ENCODE measurements at regions not wholly inside any gene's neighbourhood (a gene's known extent, or its start where the extent isn't known, plus 50 kb on each side); places are given as distances from the start of the nearest gene placed in this dataset.
"Not testable (repeated sequence)": the region's sequence is repeated elsewhere in the genome, so short reads cannot be mapped to it uniquely, and the experiment has no call there.

DNA sequence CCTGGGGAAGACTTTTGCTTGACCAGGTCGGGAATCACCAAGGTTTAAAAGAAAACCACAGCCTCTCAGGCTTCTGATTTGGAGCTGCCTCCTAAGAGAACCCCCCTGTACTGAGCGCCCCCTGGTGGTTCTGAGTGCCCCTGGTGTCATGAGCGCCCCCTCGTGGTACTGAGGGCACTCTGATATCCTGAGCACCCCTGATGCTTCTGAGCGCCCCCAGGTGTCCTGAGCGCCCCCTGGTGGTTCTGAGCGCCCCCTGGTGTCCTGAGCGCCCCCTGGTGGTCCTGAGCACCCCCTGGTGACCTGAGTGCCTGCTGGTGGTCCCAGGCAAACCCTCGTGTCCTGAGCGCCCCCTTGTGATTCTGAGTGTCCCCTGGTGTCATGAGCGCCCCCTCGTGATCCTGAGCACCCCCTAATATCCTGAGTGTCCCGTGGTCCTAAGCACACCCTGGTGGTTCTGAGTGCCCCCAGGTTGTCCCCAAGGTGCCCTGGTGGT is 643.8 kb downstream of the TMEM121 start:
- DNase-seq (ENCODE audit: low spot score): not testable (repeated sequence)

DNA sequence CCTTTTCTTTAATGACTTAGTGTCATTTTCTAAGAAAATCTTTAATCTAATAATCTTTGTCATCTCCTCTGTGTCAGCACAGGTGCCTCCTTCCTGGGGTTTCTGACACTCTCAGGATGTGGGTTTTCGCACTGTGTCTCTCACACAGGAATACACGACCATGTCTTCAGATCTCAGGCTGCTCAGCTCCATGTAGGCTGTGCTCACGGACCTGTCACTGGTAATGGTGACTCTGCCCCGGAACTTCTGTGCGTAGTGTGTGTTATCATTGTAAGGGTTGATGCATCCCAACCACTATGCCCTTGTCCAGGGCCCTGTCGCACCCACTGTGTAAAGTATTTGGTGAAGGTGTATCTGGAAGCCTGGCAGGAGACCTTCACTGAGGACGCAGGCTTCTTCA is 647.8 kb downstream of the TMEM121 start:
- no peak for DNase-seq (ENCODE audit: low spot score)

DNA sequence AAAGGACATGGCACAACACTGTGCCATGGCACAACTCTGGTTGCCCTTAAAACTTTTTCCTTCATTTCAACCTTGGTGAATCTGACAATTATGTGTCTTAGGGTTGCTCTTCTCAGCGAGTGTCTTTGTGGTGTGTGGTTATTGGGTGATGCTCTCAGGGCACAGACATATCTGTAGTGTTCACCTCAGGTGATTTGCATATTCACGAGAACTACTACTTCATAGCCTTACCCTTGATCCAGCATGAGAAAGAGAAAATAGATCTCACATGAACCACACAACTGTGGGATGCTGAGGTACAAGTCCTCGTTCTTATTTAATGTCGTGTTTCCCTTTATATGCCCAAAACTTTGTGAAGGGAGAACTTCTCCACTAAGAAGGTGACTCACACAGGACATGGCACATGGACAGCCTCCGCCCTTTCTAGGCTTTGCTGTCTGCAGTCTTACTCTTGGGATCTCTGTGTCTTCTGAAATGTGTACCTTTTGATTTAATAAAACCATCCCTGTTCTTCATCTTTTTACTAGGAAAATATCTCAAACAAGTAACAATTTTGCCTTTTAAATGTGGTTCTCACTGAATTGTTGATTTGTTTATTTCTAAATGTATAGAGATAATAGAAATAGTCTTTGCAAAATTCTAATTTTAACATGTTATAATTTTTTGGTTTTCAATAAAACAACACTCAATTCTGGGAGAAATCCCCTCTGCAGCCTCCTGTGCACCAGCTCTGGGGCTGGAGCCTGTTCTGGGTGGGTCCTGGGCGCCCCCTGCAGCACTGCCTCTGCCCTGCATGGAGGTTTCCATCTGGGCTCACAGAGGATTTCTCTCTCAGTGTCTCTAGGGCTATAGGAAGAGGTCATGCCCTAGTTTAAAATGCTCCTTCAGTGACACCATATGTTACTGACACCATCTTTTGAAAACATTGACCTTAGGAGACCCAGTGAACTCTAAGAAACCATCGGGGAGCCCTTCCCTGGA is 651.2 kb downstream of the TMEM121 start:
- DNase-seq (ENCODE audit: low spot score): not testable (repeated sequence)

DNA sequence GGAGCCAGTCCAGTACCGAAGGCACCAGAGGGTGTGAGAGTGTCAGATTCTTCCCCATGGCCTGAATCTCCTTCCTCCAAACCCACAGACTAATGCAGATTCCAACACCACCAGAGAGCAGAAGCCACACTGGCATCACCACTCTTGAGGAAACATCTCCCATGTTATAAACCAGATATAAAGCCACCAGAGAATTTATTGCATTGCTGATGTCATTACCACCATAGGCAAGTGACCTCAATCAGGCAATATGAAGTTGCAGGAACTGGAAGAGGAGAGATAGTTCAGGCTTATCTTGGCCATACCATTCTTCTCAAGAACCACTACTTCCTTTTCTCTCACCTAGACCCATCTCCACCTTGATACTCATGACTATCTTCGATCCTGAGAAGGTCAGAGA is 653.4 kb downstream of the TMEM121 start:
- DNase-seq (ENCODE audit: low spot score): no peak

DNA sequence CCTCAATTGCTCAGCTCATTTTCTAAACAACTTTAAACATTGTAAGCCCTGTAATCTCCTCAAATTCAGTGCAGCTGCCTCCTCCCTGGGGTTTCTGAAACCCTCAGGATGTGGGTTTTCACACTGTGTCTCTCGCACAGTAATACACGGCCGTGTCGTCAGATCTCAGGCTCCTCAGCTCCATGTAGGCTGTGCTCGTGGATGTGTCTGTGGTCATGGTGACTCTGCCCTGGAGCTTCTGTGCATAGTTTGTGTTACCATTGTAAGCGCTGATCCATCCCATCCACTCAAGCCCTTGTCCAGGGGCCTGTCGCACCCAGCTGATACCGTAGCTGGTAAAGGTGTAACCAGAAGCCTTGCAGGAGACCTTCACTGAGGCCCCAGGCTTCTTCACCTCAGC is 658.4 kb downstream of the TMEM121 start:
- not testable (repeated sequence) for DNase-seq (ENCODE audit: low spot score)

DNA sequence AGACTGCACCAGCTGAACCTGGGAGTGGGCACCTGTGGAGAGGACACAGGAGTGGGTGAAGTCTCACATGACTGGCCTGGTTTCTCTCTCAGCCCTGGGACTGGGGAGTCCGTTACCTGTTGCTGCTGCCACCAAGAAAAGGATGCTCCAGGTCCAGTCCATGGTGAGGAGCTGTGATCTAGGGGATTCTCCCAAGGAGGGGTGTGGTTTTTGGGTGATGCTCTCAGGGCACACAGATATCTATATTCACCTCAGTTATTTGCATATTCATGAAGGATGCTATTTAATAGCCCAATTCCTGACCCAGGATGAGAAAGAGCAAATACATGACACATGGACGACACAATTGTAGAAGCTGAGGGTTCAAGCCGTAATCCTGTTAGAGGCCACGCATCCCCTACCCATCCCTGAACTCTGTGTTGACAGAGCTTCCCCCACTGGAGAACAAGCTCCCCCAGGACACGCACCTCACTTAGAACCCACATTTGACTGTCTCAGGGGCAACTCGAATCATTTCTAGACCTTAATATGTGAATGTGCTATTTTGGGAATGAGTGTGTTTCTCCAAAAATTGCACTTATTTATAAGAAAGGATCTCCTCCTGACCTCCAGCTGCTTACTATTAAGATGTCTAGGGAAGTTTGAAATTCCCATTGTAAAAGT is 658.9 kb downstream of the TMEM121 start:
- DNase-seq (ENCODE audit: low spot score): not testable (repeated sequence)

DNA sequence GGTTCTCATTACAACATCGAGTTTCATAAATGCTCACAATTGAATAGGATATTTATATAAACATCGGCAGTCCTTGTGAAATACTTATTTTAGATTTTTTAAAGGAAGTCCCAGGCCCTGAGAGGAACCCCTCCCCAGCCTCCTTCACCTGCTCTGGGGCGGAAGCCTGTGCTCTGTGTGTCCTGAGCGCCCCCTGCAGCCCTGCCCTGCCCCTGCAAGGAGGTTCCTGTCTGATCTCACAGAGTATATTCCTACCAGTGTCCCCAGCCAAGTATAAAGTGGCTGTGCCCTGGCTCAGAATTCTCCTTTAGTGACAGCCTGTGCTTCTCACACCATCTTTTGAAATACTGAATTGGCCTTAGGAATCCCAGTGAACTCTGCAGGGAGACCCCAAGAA is 659.5 kb downstream of the TMEM121 start:
- no peak for DNase-seq (ENCODE audit: low spot score)

DNA sequence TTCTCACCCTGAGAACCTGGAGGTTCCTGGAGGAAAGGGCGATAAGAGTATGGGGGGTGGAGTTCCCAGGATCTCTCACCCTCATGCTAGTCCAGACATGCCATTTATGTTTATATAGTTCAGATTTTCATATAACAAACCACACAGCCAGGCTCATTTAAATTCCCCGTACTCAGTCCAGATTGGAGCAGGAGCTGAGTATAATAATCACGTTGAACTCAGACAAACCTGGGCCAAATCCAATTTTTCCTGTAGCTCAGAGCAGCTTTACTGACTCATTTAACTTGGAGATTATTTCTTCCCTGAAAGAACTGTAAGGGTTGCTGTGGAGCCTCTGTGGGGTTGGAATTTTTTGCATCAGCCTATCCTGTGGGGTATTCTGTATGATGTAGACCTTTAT is 660.8 kb downstream of the TMEM121 start:
- no peak for DNase-seq (ENCODE audit: low spot score)

DNA sequence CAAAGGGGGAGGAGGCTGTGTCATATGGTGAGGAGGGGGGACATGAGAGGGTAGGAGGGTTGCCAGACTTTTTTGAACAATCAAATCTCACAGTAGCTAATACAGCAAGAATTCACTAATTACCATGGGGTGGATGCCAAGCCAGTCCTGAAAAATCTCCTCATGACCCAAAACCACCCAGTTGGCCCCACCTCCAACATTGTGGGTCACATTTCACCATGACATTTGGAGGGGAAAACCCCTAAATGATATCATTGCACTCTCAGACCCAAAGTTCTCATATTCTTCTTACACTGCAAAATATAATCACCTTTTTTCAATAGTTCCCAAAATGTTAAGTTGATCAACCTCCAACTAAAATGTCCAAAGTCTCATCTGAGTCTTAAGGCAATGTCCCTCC is 666.3 kb downstream of the TMEM121 start:
- DNase-seq (ENCODE audit: low spot score): not testable (repeated sequence)

DNA sequence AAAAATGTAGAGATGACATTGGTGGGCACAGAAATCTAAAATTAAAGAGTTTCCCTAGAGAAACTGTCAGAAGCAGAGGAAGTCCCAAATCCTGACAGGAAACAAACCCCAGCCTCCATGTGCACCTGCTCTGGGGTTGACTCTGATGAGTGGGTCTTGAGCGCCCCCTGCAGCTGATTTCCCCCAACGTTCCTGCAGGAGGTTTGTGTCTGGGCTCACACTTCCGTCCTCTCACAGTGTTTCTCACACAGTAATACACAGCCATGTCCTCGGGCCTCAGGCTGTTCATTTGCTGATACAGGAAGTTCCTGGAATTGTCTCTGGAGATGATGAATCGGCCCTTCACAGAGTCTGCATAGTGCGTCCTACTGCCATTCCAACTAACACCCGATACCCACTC is 670.1 kb downstream of the TMEM121 start:
- not testable (repeated sequence) for DNase-seq (ENCODE audit: low spot score)

DNA sequence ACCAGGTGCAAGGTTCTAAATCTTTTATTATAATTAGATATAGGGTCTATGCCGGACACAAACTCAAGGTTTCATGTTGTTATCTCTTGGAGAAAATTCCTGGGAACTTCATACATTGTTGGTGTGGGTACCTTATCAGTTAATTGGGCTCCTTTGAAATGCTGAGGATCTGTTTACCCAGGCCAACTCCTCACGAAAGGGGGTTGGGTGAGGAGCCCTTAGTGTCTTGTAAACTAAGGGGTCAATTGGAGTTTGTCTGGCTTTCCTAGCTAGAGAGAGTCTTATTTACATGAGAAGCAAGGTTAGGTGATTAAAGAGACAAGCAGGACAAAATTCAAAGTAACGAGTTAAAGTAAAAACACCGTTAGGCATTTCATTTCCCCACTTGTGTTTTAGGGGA is 670.9 kb downstream of the TMEM121 start:
- DNase-seq (ENCODE audit: low spot score): not testable (repeated sequence)

DNA sequence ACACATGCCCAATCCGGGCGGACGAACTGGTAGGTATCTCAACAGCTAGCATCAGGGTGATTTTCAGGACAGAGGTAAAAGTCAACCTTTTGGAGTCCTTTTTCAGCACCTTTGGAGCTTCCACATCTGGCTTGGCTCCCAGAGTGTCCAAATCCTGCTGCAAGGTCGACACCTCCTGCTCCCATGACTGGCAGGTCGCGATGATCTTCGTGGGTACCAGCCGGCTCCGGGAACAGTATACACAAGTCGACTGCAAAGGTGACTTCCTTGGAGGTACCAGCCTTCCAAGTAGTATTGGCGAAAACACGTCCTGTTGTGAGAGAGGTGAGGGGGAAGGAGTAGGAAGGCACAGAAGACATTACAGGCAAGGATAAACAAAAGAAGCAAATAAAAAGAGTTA is 672.7 kb downstream of the TMEM121 start:
- no peak for DNase-seq (ENCODE audit: low spot score)

DNA sequence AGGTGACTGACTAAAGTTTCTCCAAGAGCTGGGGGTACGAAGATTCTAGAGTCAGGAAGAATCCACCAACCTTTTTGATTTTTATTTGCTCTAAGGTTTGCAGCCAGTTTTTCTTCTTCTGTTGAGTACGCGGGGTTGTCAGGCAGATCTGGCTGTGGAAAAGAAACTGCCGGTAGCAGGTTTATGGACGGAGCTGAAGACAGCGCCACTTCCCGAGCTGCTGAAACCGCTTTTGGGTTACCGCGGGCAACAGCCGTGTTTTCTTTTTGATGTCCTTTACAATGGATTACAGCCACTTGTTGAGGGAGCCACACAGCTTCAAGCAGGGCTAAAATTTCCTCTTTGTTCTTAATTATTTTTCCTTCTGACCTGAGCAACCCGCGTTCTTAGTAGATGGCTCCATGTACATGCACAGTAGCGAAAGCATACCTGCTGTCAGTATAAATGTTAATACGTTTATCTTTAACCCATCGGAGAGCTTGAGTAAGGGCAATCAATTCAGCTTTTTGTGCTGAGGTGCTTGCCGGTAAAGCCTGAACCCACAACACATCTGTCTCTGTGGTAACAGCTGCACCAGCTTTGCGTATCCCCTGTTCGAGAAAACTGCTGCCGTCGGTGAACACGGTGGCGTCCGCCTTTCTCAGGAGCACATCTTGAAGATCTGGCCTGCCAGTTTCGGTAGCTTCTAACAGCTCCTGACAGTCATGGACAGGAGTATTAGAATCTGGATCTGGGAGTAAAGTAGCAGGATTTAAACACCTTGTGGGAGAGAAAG is 674.3 kb downstream of the TMEM121 start:
- DNase-seq (ENCODE audit: low spot score): no peak

DNA sequence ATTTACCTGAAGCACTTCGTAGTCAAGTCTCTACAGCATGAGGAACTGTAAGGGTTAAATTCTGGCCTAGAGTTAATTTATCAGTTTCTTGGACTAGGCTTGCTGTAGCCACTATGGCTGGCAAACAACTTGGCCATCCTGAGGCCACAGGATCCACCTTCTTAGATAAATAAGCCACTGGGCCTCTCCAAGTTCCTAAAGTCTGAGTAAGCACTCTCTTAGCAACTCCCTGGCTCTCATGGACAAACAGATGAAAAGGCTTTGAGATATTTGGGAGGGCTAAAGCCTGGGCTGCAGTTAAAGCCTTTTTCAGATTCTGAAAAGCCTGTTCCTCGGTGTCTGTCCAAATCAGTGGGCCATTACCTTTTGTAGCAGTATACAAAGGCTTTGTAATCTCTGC is 675.0 kb downstream of the TMEM121 start:
- DNase-seq (ENCODE audit: low spot score): no peak

DNA sequence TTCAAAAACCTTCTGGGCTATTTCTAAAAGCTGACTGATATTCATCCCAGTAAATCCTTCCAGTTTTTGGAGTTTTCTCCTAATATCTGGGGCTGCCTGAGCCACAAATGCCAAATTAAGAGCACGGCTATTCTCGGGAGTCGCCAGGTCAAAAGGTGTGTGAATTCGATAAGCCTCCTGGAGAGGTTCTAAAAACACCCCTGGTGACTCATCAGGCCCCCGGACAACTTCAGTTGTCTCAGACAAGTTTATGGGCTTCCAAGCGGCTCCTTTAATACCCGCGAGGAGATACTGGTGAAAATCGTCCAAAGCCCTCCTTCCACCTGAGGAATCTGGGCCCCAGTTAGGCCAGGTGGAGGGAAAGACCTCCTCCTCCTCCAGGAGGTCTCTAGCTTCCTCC is 677.1 kb downstream of the TMEM121 start:
- DNase-seq (ENCODE audit: low spot score): no peak

DNA sequence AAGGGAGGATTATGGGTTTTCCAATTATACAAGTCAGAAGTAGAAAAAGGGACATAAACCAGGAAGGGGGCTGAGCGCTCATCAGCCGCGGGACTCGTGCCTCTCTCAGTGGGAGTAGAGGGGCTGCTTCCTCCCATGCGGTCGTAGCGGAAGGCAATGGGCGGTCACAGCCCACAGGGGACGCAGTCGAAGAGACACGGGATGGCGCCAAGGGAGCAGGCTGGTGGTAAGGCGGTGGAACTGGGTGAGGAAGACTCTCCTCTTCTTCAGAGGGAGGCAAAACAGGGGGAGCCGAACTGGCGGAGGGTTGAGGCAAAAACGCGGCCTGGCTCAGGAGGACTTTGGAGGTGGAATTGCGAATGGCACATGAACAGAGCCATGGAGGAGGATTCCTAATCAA is 677.7 kb downstream of the TMEM121 start:
- DNase-seq (ENCODE audit: low spot score): no peak

DNA sequence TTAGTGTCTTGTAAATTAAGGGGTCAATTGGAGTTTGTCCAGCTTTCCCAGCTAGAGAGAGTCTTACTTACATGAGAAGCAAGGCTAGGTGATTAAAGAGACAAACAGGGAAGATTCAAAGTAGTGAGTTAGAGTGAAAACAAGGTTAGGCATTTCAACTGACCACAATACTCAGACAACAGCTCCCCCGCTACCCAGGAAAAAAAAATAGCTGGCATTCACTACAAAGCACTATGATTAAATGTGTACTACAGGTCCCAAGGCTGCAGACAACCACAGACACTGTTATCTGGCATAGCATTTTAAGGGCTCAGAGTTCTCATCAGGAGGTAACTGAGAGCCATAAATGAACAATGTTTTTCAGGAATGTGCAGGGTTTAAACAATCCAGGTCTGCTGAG is 680.9 kb downstream of the TMEM121 start:
- DNase-seq (ENCODE audit: low spot score): no peak

DNA sequence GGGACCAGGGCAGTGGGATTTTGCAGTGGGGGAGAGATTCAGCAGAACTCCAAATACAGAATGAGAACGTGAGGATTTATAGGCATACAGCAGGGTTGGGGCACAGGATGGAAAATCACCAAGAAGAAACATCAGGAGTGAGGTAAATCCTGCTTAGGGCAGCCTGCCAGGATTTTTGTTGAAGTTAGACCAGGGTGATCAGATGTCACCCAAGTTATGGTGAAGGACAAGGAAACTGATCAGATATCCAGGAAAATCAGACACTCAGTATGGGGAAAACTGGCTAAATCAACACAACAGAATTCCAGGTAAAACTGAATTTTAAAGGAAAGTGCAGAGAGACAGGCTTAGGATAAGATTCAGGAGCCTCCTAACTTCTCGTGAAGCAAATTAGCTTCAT is 682.4 kb downstream of the TMEM121 start:
- DNase-seq (ENCODE audit: low spot score): no peak

DNA sequence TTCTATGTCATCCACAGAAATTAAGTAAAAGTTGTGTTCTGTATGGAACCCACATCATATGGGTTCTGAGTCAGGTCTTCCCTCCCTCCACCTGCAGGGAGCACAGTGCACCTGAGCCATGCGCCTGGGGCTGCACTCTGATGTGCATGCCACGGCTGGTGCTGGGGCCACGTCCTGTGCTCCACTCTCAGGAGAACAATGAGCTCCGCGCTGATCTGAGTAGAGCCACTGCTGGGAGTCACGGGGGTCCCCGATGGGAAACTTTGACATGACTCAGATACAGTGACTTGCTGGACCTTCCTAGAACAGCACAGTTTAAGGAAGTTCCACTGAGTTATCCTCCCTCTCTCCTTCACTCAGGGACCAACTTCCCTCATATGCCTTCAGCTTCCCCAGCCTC is 683.4 kb downstream of the TMEM121 start:
- no peak for DNase-seq (ENCODE audit: low spot score)

DNA sequence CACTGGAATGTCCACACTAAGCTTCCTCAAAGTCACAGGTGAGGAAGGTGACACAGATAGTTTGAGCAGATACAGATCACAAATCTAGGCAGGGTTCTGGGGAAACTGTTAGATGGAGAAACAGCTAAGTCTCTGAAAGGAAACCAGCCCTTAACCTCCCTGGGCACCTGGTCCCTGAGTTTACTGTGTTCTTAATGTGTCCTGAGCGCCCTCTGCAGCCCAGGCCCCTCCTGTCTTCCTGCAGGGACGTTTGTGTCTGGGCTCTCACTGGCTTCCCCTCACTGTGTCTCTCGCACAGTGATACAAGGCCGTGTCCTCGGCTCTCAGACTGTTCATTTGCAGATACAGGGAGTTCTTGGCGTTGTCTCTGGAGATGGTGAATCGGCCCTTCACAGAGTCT is 684.3 kb downstream of the TMEM121 start:
- DNase-seq (ENCODE audit: low spot score): no peak

DNA sequence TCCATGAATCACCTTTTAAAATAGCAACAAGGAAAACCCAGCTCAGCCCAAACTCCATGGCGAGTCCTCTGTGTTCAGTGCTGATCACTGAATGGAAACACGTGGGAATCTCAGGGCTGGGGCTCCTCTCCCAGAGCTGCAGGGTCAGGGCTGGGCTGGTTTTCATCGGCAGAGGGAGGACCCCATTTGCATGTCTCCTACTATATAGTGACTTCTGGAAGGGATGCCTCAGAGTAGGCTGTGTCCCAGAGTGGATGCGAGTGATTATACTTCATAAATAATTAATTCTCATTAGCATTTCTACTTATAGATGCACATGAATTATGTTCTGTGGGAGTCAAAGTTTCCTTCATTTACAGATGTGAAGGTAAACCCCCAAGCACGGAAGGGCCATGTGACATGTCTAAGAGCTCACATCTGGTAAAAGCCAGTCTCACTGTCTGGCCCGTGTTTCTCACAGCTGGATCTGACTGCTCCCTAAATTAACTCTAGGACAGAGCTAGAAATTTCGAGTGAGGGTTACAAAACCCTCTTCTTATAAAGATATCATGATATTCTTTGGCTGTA is 685.0 kb downstream of the TMEM121 start:
- DNase-seq (ENCODE audit: low spot score): no peak

Data from mesenteric fat pad (tissue), 1 donor.